ENCODE measurements at regions not wholly inside any gene's neighbourhood (a gene's known extent, or its start where the extent isn't known, plus 50 kb on each side); places are given as distances from the start of the nearest gene placed in this dataset.

DNA sequence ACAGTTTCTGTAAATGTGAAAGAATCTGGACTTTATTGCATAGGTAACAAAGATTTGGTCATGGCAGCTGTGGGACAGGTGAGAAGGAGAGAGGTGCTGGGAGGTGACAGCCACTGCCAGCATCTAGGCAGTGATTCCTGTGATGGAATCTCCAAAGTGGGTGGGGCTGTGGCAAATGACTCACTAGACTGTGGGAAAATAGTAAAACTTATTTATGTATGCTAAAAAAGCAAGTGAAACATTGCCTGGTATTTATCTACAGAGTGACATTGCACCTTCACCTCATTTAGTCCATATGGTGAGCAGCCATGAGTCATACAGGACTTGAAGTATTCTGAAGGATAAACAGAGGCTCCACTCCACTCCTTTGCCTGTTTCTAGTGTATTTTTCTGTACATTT is 145.3 kb upstream of the MEX3C start:
- Histone ChIP-seq H3K79me2 (ENCODE audit: insufficient read depth, low read length) (no peaks in the 10 kb centered on the region), H3K36me3 (ENCODE audit: insufficient read depth, low read length) (no peaks in the 10 kb centered on the region), H3K9ac (ENCODE audit: low read depth, low read length) (no peak overlapping the region), H4K20me1 (ENCODE audit: insufficient read depth, low read length) (no peaks in the 10 kb centered on the region), H3K9me3 (ENCODE audit: insufficient read depth, low read length, severe bottlenecking) (no peaks in the 10 kb centered on the region), H3K4me2 (ENCODE audit: insufficient read depth, low read length) (no peak overlapping the region), H3K4me1 (ENCODE audit: insufficient read depth, low read length) (no peaks in the 10 kb centered on the region), H3K27ac (ENCODE audit: low read length) (no peak overlapping the region), H3K4me3 (ENCODE audit: low read depth in 1 of 2, low read length in 2 of 2) (no peak overlapping the region), H3K27me3 (ENCODE audit: insufficient read depth, low read length, poor library complexity) (peaks cover 2% of the 10 kb centered on the region), H2AFZ (ENCODE audit: low read depth, low read length) (no peak overlapping the region)
- ATAC-seq (ENCODE audit: insufficient read depth, low read depth) (no peak), DNase-seq (no peak)
- TF ChIP-seq, protein P1, sequence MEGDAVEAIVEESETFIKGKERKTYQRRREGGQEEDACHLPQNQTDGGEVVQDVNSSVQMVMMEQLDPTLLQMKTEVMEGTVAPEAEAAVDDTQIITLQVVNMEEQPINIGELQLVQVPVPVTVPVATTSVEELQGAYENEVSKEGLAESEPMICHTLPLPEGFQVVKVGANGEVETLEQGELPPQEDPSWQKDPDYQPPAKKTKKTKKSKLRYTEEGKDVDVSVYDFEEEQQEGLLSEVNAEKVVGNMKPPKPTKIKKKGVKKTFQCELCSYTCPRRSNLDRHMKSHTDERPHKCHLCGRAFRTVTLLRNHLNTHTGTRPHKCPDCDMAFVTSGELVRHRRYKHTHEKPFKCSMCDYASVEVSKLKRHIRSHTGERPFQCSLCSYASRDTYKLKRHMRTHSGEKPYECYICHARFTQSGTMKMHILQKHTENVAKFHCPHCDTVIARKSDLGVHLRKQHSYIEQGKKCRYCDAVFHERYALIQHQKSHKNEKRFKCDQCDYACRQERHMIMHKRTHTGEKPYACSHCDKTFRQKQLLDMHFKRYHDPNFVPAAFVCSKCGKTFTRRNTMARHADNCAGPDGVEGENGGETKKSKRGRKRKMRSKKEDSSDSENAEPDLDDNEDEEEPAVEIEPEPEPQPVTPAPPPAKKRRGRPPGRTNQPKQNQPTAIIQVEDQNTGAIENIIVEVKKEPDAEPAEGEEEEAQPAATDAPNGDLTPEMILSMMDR (IDR thresholded peaks at IDR 0.05; ENCODE audit: borderline replicate concordance, extremely low read depth, low read length, poor library complexity, severe bottlenecking), result no peak
- TF ChIP-seq EZH2 (IDR thresholded peaks at IDR 0.05; ENCODE audit: borderline replicate concordance, low read depth, low read length, severe bottlenecking), result no peak

DNA sequence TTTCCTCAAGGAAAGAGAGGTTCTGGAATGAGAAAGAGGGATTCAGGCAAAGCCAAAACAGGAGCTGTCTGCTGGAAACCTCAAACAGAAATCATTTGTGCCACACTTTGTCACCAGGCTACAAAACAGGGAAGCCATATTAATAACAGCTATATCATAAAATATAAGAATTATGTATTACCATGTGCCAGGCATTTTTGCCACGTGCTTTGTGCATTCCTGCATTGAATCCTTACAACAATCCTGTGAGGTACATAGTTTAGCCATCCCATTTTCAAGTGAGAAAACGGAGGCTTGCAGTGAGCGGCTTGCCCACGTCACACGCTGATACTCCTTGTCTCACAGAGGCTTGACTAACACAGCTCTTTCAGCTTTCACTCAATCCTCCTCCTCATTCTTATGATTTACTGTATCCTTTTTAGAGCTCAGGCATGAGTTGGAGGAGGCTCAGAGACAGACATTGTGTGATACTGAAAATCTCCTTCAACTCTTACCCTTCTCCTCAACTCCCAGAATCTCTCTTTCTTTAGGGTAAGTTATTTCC is 148.4 kb upstream of the MEX3C start:
- no peaks in the 10 kb centered on the region for H3K36me3 ChIP-seq (ENCODE audit: insufficient read depth, low read length)
- DNase-seq, result no peak
- no peaks in the 10 kb centered on the region for H3K4me1 ChIP-seq (ENCODE audit: insufficient read depth, low read length)
- no peaks in the 10 kb centered on the region for H3K9me3 ChIP-seq (ENCODE audit: insufficient read depth, low read length, severe bottlenecking)
- H4K20me1 ChIP-seq (ENCODE audit: insufficient read depth, low read length), result no peaks in the 10 kb centered on the region
- no peak overlapping the region for H3K4me3 ChIP-seq (ENCODE audit: low read depth in 1 of 2, low read length in 2 of 2)
- no peaks in the 10 kb centered on the region for H3K79me2 ChIP-seq (ENCODE audit: insufficient read depth, low read length)
- no peak for ATAC-seq (ENCODE audit: insufficient read depth, low read depth)
- no peaks in the 10 kb centered on the region for H3K27me3 ChIP-seq (ENCODE audit: insufficient read depth, low read length, poor library complexity)
- H3K9ac ChIP-seq (ENCODE audit: low read depth, low read length), result no peak overlapping the region
- H3K4me2 ChIP-seq (ENCODE audit: insufficient read depth, low read length), result no peak overlapping the region
- no peak for TF ChIP-seq EZH2 (IDR thresholded peaks at IDR 0.05; ENCODE audit: borderline replicate concordance, low read depth, low read length, severe bottlenecking)
- TF ChIP-seq, protein P1 (IDR thresholded peaks at IDR 0.05; ENCODE audit: borderline replicate concordance, extremely low read depth, low read length, poor library complexity, severe bottlenecking), result no peak
- no peak overlapping the region for H3K27ac ChIP-seq (ENCODE audit: low read length)
- no peak overlapping the region for H2AFZ ChIP-seq (ENCODE audit: low read depth, low read length)

DNA sequence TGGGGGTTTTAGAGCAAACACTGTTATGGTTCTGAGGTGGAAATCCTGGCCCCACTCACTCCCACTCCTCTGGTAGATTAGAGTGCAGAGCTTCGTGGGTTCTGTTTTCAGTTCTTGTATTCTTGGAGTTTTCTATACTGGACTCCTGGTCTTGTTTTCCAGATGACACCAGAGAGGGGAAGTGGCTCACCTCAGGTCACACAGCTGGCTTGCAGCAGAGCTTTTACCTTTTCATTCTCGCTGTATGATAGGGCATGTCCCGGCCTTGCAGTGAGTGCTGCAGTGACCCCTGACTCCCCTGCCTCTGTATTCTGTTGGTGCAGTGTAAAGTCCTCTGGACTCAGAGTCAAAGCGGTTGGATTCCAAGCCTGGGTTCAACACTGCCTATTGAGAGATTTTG is 148.9 kb upstream of the MEX3C start:
- no peak overlapping the region for H3K4me2 ChIP-seq (ENCODE audit: insufficient read depth, low read length)
- no peaks in the 10 kb centered on the region for H3K9me3 ChIP-seq (ENCODE audit: insufficient read depth, low read length, severe bottlenecking)
- H3K4me1 ChIP-seq (ENCODE audit: insufficient read depth, low read length), result no peaks in the 10 kb centered on the region
- TF ChIP-seq, protein P1 (IDR thresholded peaks at IDR 0.05; ENCODE audit: borderline replicate concordance, extremely low read depth, low read length, poor library complexity, severe bottlenecking), result no peak
- no peak for TF ChIP-seq EZH2 (IDR thresholded peaks at IDR 0.05; ENCODE audit: borderline replicate concordance, low read depth, low read length, severe bottlenecking)
- H3K36me3 ChIP-seq (ENCODE audit: insufficient read depth, low read length), result no peaks in the 10 kb centered on the region
- no peak overlapping the region for H3K27ac ChIP-seq (ENCODE audit: low read length)
- DNase-seq (no peak), ATAC-seq (ENCODE audit: insufficient read depth, low read depth) (no peak)
- no peak overlapping the region for H2AFZ ChIP-seq (ENCODE audit: low read depth, low read length)
- H3K79me2 ChIP-seq (ENCODE audit: insufficient read depth, low read length), result no peaks in the 10 kb centered on the region
- no peak overlapping the region for H3K4me3 ChIP-seq (ENCODE audit: low read depth in 1 of 2, low read length in 2 of 2)
- H3K9ac ChIP-seq (ENCODE audit: low read depth, low read length), result no peak overlapping the region
- H3K27me3 ChIP-seq (ENCODE audit: insufficient read depth, low read length, poor library complexity), result no peaks in the 10 kb centered on the region
- H4K20me1 ChIP-seq (ENCODE audit: insufficient read depth, low read length), result no peaks in the 10 kb centered on the region

DNA sequence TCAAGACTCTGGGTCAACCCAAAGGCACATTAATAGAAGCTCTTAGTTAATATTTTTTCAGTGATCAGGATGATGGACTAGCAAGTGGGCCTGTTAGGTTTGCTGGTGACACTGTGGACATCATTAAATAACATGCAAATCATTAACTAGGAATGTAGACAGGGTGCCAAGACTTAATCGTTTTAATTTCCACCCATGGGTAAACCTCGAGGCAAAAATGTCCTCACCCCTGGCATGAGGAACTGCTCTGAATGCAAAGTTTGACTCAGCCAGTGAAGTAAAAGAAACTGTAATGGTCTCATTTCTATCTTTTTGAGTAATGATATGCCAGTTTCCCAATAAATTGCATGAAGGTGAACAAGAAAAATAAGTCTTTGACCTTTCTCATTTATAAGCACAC is 152.6 kb upstream of the MEX3C start:
- Histone ChIP-seq H3K79me2 (ENCODE audit: insufficient read depth, low read length) (no peaks in the 10 kb centered on the region), H4K20me1 (ENCODE audit: insufficient read depth, low read length) (no peaks in the 10 kb centered on the region), H3K9ac (ENCODE audit: low read depth, low read length) (no peak overlapping the region), H3K4me2 (ENCODE audit: insufficient read depth, low read length) (no peak overlapping the region), H3K9me3 (ENCODE audit: insufficient read depth, low read length, severe bottlenecking) (no peaks in the 10 kb centered on the region), H2AFZ (ENCODE audit: low read depth, low read length) (no peak overlapping the region), H3K27me3 (ENCODE audit: insufficient read depth, low read length, poor library complexity) (no peaks in the 10 kb centered on the region), H3K27ac (ENCODE audit: low read length) (no peak overlapping the region), H3K36me3 (ENCODE audit: insufficient read depth, low read length) (no peaks in the 10 kb centered on the region), H3K4me1 (ENCODE audit: insufficient read depth, low read length) (no peaks in the 10 kb centered on the region), H3K4me3 (ENCODE audit: low read depth in 1 of 2, low read length in 2 of 2) (no peak overlapping the region)
- DNase-seq (no peak), ATAC-seq (ENCODE audit: insufficient read depth, low read depth) (no peak)
- TF ChIP-seq EZH2 (IDR thresholded peaks at IDR 0.05; ENCODE audit: borderline replicate concordance, low read depth, low read length, severe bottlenecking), result no peak
- TF ChIP-seq, protein P1 (IDR thresholded peaks at IDR 0.05; ENCODE audit: borderline replicate concordance, extremely low read depth, low read length, poor library complexity, severe bottlenecking), result no peak
